Activated CD4-positive, alpha-beta T cell treated with anti-CD3 and anti-CD28 coated beads, Interleukin-2, Interleukin-4, amounts not matched to agents 100 ng/mL and 50 ng/mL, durations not matched to agents 16 hours and 8 hours (primary cell): ENCODE measurements at regions not wholly inside any gene's neighbourhood (a gene's known extent, or its start where the extent isn't known, plus 50 kb on each side); places are given as distances from the start of the nearest gene placed in this dataset.
A peak's percentile ranks its signal among the peaks of the same experiment; 100 is the strongest.

Experiments
- DNase-seq: peaks from one replicate; pipeline ENCODE4 v3.0.0-alpha.2; 2020; ENCODE audit warnings: low spot score

DNA sequence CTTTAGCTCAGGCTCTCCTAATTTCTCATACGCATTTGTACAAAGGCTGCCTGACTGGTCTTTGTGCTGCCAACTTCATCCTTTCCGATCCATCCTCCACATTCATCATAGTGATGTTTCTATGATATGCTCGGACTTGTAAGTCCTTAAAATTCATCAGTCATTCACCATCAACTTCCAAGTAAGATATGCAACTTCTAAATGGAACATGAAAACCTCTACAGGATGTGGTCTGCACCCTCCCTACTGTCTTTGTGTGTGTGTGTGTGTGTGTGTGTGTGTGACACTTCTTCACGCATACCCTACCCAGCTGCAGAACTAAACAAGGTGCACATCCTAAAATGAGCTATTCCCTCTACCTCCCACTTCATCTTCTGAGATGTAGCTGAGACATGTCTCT, 397.9 kb upstream of the NR5A2 start:
- DNase-seq = no peak

DNA sequence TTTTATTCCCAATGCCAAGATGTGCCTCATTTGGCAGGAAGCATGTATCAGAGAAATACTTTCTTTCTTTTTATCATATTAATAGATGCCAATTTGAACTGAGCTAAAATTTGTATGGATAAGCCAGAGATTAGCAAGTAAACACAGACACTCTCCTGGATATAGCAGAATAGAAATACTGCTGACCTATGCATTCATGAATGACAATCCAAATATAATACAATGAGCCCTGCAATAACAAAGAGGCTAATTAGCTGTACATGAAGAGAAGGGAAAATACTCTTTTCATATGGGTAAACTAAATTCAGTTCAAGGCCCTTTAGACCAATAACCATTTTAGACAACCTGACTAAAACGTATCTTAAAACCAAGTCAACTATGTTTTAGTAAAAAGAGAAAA, 388.1 kb upstream of the NR5A2 start:
- DNase-seq = no peak

GRCh38 chr1:199641531-199641930, 386.0 kb upstream of the NR5A2 start:
- DNase-seq = no peak

- no peak for DNase-seq
Measured at GRCh38 chr1:199644912-199645311, 382.6 kb upstream of the NR5A2 start.

GRCh38 chr1:199646761-199647160, 380.7 kb upstream of the NR5A2 start:
- DNase-seq = no peak

GRCh38 chr1:199657449-199657848, 370.1 kb upstream of the NR5A2 start:
- no peak for DNase-seq

GRCh38 chr1:199660071-199660470, 367.4 kb upstream of the NR5A2 start:
- no peak for DNase-seq

GRCh38 chr1:199665371-199665770, 362.1 kb upstream of the NR5A2 start:
- no peak for DNase-seq

GRCh38 chr1:199667089-199667488, 360.4 kb upstream of the NR5A2 start:
- no peak for DNase-seq

DNA sequence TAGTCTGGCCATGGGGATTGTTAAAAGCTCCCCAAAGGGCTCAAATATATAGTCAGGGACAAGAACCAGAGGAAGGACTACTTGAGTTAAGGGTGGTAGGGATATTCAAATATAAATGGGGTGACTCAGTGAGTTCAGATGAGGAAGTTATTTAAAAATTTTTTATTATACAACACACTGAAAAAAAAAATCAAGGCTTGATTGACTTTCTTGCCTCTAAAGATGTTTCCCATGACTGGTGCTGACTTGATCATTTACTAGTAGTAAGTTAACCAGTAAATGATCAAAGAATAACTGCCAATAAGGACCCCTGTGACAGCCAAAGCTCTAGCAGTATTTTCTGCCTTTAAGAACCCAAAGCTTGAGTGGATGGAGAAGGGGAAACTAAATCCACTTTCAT, 357.6 kb upstream of the NR5A2 start:
- DNase-seq = no peak

DNA sequence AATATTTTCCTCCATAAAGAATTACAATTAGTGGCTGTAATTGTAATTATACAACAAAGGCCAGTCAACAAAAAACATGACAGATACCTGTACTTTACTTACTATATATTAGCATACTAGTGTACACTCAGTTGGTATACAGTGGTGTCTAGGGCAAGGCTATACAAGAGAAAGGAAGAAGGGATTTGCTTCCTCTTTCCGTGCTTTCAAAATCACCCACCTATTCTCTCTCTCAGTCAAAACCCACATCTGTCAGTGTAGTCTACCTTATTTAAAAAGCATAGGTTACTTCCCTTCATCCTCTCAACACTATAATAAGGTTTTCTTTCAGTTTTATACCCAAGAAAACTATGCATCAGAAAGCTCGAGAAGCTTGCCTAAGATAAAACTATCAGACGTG, 355.8 kb upstream of the NR5A2 start:
- DNase-seq = no peak

GRCh38 chr1:199675937-199676336, 351.6 kb upstream of the NR5A2 start:
- DNase-seq = no peak

- DNase-seq = no peak
Measured at GRCh38 chr1:199678771-199679170, 348.7 kb upstream of the NR5A2 start.

DNA sequence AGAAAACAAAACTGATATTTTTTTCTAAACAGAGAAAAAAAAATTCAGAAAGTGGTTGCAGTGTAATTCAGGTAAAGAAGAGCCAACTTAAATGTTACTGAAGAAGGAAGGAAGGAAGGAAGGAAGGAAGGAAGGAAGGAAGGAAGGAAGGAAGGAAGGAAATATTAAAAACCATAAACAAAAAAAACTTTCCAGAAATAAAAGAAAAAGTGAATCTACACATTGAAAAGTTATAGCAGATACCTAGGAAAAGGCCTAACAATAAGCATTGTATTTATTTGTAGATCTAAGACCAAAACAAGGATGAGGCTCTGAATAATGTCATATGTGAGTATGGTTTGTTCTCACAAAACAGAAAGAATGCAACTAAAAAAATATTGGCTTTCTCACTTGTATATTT, 345.4 kb upstream of the NR5A2 start:
- DNase-seq = no peak

DNA sequence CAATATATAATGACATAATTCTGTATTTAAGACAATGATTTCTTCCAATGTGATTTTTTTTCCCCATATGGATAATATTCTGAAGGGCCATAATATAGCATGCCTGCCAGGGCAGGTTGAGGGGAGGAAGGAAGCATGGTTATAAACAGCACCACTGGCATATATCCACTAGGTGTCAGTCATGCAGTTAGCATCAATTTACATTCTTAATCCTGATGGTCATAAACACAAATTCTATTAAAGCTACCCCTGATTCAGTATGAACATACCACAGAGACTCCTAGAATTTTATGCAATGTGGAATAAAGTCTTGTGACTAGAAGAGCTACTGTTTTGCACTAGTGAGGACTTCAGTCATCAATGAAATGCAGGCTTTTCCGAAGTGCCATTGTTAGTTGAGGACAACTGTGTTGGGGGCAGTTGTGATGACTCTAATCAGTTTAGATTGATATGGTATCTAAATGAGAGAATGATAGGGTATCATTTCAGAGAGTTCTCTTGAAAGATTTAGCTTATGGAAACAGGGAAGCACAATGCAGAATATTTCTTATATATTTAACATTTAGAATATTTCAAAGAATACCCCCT, 342.7 kb upstream of the NR5A2 start:
- peak; percentile 43 for DNase-seq

DNA sequence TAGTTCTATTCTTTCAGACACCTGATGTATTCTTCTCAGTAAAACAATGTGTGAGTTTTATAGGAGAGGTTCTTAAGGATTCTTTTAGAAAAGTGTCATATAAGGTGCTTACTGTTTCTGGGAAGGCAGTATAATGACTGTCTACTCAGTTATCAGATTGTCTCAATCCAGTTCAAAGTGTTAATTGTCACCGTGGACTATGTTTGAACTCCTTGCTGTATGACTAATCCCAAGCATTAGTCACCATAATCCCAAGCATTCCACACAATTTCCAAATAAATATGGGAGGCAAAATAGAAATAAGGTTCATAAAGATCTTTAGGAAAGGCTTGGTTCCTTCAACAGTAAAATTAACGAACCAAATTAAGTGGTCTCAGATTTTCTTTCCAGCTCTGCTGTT, 342.1 kb upstream of the NR5A2 start:
- no peak for DNase-seq

GRCh38 chr1:199687321-199687720, 340.2 kb upstream of the NR5A2 start:
- DNase-seq = no peak

DNA sequence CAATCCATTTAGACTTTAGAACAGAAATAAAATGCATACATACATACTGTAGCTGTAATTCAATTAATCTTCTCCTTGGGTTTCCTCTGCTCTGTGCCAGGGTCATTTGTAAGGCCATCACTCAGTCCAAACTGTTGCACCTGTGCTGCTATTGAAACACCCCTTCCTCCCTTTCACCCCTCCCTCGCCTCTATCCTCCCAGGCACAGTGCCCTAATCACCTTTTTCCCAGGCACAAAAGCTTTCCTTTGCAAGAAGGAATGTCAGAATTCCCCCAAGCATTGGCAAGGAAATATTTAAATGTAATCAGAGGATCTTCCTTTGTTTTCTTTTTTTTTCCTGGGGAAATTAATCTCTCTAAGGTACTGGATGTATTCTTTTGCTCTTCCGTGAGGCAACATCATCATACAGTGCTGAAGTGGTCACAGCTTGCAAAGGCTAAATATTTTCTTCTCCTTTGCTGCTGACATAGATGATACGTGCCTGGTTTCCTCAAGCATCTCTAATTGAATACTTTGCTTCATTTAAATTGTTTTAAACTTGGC, 339.3 kb upstream of the NR5A2 start:
- DNase-seq = no peak

DNA sequence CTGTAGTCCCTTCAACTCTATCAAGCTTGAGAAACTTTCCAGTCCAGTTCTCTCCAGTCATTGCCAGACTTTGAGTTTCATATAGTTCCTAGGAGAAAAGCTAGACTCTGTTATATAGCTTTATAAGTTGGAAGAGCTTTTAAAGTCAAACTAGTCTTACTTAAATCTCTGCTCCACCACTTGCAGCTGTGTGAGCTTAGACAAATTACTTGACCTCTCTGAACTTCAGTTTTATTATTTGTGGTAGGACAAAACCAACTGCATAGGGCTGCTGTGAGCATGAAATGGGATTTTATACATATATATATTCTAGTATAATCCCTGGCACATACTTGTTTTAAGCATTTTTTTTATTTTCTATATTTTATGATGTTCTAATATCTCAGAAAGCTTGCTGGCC, 338.7 kb upstream of the NR5A2 start:
- no peak for DNase-seq

DNA sequence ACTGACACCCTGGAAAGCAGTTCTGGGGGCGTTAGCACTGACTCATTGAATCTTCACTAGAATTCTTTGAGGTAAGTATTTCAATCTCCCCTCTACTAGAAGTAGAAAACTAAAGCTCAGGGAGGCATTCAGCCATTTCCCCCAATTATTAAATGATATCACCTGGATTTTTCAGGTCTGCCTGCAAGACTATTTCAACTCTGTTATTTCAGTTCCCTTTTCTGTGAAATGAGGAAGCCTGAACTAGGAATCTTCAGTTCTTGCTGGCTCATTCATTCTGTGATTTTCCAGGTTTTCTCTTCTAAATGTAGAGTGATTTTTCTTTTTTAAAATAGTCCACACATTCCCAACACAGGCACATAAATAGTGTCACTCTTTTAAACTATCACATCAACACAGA, 337.0 kb upstream of the NR5A2 start:
- no peak for DNase-seq

DNA sequence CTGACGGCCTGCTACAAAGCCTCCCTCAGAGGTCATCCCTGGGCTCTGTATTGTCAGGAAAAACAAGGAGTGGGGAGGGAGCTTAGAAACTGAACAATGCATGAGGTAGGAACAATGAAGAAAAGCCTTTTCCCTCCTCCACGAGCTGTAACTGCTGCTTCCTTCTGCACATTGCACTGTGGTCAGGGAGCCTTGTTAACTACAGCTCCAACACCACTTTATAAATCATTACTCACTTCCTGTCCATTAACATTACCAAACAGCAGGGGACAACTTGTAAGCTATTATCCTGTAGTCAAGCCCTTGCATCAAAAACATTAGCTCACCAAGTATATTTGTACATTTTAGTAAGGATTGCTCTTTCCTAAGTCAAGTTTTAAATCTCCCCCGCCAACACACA, 336.0 kb upstream of the NR5A2 start:
- DNase-seq = no peak

GRCh38 chr1:199693724-199694123, 333.8 kb upstream of the NR5A2 start:
- DNase-seq = no peak

DNA sequence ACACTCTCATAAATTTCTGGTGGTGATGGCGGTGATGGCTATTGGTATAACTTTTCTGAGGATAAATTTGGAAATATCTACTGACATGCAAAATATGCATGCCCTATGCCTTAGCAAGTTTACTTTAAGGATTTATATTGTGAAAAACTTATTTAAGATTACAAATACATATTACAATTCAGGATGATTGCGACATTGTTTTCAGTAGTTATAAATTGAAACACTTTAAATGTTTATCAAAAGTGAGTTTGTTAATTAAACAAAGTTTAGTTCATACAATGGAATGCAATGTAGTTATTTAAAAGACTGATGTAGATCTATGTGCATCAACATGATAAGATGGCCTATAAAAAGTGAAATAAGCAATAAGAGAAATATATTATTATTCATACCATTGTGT, 331.3 kb upstream of the NR5A2 start:
- no peak for DNase-seq

DNA sequence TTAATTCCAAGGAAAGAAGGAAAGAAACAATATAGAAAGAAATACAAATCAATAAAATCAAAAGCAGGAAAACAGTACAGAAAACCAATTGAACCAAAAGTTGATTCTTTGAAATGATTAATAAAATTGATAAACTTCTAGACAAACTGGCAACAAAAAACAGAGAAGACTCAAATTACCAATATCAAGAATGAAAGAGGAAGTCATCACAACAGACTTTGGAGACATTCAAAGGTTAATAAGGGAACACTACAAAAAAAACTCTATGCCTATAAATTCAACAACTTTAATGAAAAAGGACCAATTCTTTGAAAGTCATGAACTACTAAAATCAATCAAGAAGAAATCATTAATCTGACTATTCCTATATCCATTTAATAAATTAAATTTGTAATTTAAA, 329.3 kb upstream of the NR5A2 start:
- DNase-seq = no peak

DNA sequence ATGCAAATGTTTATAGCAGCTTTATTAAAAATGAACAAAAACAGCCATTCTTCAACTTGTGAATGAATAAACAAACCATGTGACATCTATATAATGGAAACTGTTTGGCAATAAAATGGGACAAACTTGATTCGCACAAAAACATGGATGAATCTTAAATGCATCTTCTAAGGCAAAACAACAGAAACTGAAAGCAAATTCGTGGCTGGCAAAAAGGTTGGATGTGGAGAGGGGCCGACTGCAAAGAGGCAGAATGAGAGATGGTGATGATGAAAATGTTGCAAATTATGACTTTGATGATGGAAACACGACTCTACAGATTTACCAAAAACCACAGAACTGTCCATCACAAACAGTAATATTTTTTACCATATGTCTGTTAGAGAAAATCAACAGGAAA, 327.0 kb upstream of the NR5A2 start:
- DNase-seq = no peak
